ENCODE measurements at regions not wholly inside any gene's neighbourhood (a gene's known extent, or its start where the extent isn't known, plus 50 kb on each side); places are given as distances from the start of the nearest gene placed in this dataset.
A peak's percentile ranks its signal among the peaks of the same experiment; 100 is the strongest.

DNA sequence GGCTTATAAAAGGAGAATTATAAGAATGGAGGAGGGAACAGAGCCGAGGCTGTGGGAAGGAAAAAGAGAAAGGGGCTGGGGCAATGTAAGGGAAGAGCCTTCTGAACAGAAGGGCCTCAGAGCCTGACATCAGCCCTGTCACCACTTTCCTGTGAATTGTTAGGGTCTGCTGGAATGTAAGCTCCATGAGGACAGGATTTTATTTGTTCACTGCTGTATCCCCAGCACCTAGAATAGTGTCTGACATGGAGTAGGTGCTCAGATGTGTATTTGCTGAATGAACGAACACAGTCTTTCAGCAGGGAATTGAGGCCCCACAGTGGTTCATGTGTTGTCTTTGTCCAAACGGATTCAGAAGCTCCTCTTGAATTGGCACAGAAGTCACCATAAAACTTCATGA, 251.5 kb downstream of the OPA1 start:
- DNase-seq (ENCODE audit: extremely low read depth, low read depth): no peak

DNA sequence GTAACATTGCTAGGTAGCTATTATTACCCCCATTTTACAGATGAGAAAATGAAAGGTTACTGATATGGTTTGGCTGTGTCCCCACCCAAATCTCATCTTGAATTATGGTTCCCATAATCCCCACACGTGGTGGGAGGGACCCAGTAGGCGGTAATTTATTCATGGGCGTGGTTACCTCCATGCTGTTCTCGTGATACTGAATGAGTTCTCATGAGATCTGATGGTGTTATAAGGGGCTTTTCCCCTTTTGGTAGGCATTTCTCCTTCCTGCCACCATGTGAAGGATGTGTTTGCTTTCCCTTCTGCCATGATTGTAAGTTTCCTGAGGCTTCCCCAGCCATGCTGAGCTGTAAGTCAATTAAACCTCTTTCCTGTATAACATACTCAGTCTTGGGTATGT, 252.1 kb downstream of the OPA1 start:
- DNase-seq (ENCODE audit: extremely low read depth, low read depth): no peak

DNA sequence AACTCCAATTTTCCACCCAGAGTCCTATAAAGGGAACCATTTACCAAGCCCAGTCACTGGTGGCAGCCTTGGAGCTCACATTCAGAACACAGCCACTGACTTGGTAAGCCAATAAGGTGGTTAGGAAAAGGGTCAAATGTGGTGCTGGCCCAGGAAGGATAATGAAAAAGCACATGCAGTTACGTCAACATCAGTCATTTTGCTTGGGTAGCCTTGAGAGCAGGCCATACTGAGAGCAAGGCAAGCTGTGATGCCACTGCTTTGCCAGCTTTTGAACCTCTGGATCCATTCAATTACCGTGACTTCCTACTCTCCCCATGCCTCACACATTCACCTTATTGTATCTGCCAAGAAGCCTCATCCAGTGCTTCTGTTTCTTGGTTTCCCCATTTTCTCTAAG, 253.6 kb downstream of the OPA1 start:
- no peak for DNase-seq (ENCODE audit: extremely low read depth, low read depth)

DNA sequence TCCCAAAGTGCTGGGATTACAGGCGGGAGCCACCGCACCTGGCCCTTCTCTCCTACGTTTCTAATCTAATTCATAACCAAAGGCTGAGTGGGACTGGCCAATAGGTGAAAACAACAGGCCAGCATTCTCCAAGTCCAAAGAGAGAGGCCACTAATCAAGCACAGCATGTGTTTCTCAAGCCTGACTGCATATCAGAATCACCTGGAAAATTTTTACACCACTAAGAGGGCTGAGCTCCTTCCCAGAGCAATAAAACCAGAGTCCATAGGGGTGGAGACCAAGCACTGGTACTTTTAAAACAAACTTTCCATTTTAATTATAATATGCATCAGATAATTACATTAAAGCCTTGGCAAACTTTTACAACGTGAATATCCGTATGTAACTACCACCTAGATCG, 254.4 kb downstream of the OPA1 start:
- no peak for DNase-seq (ENCODE audit: extremely low read depth, low read depth)

DNA sequence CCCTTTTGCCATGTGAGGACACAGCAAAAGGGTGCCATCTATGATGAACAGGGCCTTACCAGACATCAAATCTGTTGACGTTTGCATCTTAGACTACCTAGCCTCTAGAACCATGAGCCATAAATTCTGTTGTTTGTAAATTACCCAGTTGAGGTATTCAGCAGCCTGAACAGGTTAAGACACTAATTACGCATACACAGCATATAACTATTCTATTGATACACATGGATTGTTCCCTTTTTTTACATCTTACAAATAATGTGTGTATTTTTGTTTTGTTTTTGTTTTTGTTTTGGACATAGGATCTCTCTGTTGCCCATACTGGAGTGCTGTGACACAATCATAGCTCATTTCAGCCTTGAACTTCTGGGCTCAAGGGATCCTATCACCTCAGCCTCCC, 255.5 kb downstream of the OPA1 start:
- no peak for DNase-seq (ENCODE audit: extremely low read depth, low read depth)

DNA sequence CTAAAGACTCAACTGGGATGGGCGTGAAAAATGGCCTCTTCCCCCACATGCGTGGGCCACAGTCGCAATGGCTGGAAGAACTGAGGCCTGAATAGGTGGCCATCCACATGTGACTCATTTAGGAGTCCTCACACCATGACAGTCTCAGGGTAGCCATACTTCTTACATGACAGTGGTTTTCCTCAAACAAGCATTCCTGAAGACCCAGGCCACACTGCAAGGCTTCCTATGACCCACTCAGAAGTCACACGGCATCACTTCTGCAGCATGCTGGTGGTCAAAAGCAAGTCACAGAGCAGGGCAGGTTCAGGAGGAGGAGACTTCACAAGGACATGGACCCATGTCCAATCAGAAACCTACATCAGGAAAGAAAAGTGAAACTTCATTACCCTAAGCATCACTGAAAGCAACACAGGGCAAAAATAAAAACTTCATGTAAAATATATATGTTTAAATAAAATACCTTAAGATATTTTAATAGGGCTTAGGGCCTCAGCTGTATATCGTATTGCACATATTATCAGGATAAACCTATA, 257.1 kb downstream of the OPA1 start:
- no peak for DNase-seq (ENCODE audit: extremely low read depth, low read depth)

DNA sequence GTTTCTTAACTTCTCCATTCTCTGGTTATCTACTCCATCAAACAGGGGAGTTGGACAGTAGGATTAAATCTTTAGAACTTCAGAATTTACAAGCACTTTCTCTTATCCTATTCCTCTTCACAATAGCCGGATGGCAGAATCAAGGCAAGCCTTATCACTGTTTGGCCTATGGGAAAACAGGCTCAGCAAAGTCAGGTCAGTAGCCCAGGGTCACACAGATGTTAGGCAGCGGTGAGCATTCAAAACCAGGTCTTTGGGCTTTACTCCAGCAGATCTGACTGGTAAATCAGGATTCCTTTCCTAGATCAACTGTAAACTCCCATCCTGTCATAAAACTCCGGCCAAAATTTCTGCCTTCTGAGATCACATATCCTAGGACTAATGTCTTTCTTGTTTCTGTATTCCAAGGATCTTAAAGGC, 258.4 kb downstream of the OPA1 start:
- DNase-seq (ENCODE audit: extremely low read depth, low read depth): no peak

DNA sequence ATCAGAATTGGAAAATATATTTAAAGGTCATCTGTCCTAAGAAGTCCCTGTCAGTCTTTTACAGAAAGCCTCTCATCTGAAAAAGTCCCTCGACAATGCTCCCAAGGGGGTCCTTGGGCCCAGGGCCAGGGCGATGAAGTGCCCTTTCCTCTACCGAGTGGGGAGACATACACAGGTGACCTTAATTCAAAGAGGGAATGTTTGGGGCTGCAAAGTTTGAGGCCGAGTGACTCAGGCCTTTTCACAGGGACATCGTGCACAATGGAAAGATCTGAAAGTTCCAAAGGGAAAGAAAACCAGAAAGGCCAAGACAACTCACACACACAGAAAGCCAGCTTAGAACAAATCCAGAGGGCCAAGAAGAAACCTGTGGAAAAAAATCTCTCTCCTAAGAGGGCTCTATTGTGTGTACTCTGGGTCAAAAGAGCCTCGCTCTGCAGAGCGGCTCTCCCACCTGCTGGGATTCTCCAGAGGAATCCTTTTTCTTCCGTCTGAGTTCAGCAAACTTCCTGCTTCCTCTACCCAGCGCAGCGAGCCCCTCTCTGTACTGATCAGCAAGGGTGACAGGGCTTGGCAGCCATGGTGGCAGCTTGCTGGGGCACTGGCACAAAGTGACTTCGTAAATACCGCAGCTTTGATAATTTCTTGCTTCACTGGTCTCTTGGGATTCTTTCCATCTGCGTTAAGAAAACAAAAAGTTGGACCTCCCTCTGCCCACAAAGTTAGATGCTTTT, 259.1 kb downstream of the OPA1 start:
- DNase-seq (ENCODE audit: extremely low read depth, low read depth): no peak

DNA sequence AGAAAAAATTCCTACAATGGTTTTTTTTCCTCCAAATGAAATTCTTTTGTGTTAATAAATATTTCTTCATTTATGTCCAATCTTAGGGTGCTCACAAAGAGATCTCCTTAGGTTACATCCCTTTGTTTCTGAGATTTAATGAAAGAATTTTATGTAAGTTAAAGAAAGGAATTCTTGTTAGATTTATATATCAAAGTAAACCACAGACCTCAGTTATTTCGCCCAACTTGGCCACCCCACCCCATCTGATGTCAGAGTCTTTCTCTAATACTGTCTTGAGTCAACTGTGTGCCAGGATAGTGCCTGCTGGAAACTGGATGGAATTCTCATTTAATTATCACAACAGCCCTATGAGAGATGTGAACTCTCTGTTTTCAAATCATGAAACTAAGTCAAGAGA, 259.9 kb downstream of the OPA1 start:
- no peak for DNase-seq (ENCODE audit: extremely low read depth, low read depth)

DNA sequence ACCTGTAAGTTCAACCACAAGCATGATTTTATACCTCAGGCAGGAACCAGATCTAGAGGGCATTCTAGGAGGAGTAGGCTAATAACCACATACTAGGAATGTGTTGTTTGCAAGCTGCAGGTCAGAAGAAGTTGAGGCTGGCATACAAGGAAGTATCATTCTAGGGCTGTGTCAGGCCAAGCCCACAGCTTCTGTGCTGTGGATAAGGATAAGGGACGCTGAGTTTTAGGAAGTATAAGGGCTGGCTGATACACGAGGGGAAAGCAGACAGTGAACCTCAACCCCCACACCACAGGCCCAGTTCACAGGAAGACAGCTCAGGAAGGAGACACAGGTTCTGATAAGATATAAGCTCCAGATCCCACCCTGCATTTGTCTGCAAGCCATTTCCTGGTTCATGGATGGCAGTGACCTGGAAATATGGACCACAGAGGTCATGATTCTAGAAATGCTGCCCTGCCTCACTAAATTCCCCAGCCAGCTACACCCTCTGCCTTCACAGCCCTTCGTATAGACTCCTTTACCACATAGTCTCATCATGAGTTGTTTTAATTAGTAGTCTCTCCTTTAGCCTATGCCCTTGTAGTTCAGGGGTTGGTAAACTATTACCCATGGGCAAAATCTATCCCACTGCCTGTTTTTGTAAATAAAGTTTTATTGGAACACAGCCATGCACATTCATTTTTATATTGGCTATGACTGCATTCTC, 260.7 kb downstream of the OPA1 start:
- DNase-seq (ENCODE audit: extremely low read depth, low read depth): no peak

DNA sequence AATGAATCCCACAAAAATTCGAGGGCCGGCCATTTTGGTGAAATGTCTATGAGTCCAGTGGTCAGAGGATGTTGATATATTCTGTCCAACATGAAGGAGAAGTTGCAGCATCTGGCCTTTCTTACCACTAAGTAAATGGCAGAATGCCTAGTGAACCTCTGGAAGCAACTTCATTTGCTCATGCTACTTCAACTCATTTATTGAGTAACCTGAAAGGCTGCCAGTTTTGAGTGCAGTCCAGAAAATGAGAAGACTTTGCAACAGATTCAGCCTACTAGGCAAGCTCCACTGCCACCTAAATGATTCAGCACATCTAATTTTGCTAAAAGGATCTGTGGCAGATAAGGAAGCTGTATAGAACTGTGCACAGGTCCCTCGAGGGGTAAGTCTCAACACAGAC, 265.0 kb downstream of the OPA1 start:
- DNase-seq (ENCODE audit: extremely low read depth, low read depth): no peak

DNA sequence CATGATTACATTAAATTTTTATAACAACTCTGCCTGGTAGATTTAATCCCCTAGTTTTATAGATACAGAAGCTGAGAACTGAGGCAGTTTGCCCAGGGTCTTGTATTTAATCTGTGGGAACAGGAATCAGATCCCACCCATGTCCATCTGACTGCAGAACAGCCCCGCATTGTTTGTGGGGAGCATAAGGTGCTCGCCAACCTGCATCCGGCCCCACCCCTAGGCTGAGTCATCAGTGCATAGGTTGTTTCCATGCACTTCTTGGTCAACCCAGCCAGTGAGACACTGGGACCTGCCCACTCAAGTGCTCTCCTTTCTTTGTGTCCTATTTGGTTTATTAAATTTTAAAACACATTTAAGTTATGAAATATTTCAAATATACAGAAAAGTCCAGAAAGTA, 266.2 kb downstream of the OPA1 start:
- DNase-seq (ENCODE audit: extremely low read depth, low read depth): no peak

DNA sequence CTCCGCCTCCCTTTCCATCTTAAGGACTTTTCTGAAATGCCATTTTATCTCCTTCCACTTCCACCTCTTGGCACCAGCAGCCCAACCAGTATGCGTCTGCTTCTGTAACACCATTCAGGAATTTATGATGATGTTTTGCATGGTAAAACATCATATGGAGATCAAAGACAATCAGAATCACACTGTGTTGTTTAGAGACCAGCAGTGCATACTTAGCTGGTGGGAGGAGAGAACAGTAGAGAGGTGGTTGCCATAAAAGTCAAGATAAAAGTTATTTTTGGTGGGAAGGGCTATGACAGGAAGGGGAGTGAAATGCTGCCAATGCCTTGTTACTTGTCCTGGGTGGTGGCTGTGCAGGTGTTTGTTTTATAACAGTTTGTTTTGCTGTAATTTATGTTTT, 268.0 kb downstream of the OPA1 start:
- no peak for DNase-seq (ENCODE audit: extremely low read depth, low read depth)

DNA sequence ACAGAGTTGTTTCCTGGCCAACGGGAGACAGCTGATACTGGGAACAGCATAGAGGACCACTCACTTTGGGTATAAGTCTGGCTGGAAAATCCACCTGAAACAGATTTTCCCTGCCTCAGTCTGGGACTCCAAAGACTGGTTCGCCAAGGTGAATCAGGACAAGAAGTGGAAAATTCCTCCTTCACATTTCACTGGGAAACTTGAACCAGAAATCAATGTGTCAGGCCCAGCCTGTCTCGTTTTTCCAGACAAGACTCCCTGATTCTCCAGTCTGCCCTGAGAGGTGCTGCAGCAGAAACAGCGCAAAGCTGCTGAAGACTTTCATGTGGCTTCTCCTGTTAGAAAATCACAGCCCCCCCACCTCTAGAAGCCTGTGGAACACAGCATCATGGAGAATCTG, 269.8 kb downstream of the OPA1 start:
- no peak for DNase-seq (ENCODE audit: extremely low read depth, low read depth)

DNA sequence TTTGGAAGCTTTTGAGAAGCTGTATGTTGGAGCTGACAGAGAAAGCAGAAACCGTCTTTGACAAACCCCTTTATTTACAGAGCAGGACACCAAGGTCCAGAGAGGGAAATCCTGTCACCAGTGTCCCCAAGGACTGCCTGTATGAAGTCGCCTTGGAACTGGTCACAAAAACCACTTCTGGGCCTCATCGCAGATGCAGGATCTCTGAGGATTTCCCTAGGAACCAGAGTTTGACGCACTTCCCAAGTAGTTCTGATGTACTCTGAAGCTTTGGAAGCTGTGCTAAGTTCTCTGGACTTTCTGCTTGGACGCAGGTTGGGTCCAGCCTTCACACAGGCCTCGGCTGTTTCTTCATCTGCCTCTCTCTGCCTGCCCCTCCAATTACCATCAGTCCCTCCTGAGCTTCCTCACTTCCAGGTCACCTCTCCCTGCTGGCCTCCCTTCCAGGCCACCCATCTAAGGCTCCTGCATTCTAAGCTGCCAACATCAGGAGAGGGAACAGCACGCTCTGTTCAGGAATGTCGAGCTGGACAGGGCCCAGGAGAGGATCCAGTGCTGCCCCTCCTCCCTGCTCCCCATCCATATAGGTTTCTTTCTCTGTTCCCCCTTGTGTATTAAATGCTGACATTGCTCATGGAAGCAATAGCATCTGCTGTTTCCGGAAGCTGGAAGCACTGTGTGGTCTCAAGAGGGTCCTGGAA, 270.8 kb downstream of the OPA1 start:
- no peak for DNase-seq (ENCODE audit: extremely low read depth, low read depth)

DNA sequence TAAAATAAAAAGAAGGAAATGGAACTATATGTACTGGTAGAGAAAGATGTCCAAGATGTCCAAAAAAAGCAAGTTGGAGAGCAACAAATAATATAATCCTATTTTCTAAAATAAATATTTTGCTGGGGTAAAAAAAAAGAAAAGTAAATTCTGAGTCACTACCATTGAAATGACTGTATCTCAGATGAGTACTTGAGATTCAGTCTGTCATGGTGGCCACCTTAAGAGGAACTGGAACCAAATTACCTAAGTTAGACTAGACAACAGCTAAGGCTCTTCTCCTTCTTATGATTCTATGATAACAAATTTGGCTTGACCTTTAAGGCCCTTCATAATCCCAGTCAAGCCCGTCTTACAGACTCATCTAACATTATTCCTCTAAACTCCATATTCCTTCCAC, 270.6 kb upstream of the HES1 start:
- no peak for DNase-seq (ENCODE audit: extremely low read depth, low read depth)

DNA sequence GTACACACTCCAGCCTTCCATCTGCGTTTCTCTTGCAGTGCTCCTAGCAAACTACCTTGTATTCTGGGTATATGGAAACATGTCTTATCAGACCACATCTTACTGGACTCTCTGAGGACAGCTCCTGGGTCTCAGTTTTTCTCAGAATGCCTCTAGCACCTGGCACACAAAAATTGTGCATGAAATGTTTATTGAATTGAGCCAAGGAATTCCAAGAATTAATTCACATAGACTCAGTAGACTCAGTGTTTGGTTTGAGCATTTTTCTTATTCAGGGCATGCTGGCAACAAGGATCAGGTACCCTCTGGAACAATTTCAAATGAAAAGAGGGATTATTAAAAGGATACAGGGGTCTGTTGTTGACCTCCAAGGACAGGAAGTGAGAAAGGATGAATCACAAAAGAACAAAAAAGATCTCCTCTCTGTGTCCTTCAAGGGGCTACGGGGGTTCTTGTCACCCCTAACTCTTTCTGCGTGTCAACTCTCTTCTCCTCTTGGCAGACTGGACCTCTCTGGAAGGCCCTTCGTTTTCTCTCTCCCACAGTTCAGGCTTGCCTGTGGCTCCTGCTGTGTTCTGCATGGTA, 270.0 kb upstream of the HES1 start:
- no peak for DNase-seq (ENCODE audit: extremely low read depth, low read depth)

DNA sequence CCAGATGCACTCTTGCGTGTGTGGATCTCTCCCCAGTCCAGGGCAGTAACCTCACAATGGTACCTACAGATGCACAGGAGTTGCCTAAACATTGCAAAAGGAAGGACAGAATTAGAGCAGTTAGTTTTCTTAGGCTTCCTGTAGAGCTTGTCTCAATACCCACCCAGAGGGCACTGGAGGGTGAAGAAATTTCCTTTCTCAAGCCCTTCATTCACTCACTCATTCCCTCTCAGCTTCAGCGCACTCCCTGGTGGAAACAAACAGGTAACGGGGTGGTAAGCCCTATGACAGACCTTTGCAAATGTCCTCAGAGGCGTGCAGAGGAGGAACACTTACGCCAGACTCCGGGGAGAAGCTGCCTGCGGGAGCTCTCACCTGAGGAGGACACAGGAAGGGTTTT, 267.4 kb upstream of the HES1 start:
- no peak for DNase-seq (ENCODE audit: extremely low read depth, low read depth)

DNA sequence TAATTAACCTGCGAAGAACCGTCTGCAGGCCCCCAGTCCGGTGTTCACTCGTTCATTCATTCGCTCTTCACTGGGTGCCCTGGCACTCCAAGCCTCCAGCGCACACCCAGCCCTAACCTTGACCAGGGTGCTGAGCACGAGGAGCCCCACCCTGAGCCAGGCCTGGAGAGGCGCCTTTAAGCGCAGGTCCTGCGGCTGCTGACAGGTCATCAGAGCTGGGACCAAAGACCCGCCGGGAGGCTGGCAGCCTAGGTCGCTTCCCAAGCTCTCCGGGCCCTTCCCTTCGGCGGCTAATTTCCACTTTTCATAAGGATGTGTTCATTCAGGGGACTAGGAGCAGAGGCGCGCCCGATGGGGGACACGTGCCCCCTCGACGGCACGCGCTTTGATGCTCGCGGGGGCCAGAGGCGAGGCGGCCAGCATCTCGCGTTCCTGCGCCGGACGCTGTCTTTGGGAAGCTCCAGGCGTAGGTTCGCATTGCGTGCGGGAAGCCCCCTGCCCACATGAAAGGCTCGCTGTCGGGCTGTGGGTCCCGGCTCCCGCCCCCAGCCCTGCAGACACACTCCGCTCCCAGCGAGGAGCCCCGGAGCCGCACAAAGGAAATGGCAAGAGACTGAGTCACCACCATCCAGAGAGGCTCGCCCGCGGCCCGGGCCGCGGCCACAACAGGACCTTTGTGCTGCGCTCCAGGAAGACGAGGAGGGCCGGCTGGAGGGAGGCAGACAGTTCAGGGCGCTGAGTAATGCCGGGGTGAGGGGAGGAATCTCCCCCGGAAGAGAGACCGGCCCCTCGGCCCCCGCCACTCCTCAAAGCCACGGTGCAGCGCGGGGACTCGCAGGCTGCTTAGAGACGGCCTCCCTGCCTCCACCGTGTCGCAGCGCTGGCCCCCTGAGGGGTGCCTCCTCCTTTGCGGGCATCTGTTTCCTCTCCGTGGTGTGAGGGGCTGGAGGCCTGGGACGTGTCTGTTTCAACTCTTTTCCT, 266.4 kb upstream of the HES1 start:
- DNase-seq (ENCODE audit: extremely low read depth, low read depth): peak; percentile 38
